Fibroblast of lung (primary cell): ENCODE measurements at regions not wholly inside any gene's neighbourhood (a gene's known extent, or its start where the extent isn't known, plus 50 kb on each side); places are given as distances from the start of the nearest gene placed in this dataset.

Source experiments
- DNase-seq, 2 donors: peaks; one replicate each; pipeline versions ENCODE4 v3.0.0 to v3.0.0-alpha.2; 2010; ENCODE audit warnings: low read depth in 2 of 2
- H2AFZ ChIP-seq: 2 replicates; pipeline ENCODE4 v1.5.1; 2012; ENCODE audit warnings: low read length, control low read depth, inconsistent platforms
- H3K27ac ChIP-seq: 2 replicates; pipeline ENCODE4 v1.5.1; 2011; ENCODE audit warnings: low read length, control low read depth; ENCODE audit not compliant: insufficient read depth
- H3K27me3 ChIP-seq: 2 replicates; pipeline ENCODE4 v1.5.1; 2011; ENCODE audit warnings: mild to moderate bottlenecking, low read length; ENCODE audit not compliant: control insufficient read depth, insufficient read depth
- H3K36me3 ChIP-seq: 2 replicates; pipeline ENCODE4 v1.5.1; 2011; ENCODE audit warnings: low read length; ENCODE audit not compliant: control insufficient read depth, insufficient read depth
- H3K4me1 ChIP-seq: 2 replicates; pipeline ENCODE4 v1.5.1; 2011; ENCODE audit warnings: low read length; ENCODE audit not compliant: control insufficient read depth, insufficient read depth; ENCODE audit errors: extremely low read depth
- H3K4me2 ChIP-seq: 2 replicates; pipeline ENCODE4 v1.5.1; 2011; ENCODE audit warnings: low read length, control low read depth; ENCODE audit not compliant: insufficient read depth; ENCODE audit errors: extremely low read depth
- H3K4me3 ChIP-seq, 4 experiments: fragments of 200-600 bp in 1 of 4; sonication (generic) in 1 of 4; replicated peaks in 1 of 4; 2 replicates each; pipeline ENCODE4 v1.5.1; 2011 to 2016; ENCODE audit warnings: low read length in 4 of 4, low read depth in 3 of 4, mild to moderate bottlenecking in 3 of 4, control low read depth in 2 of 4, inconsistent platforms in 1 of 4, mixed read lengths in 1 of 4; ENCODE audit not compliant: insufficient read depth in 1 of 4; ENCODE audit errors: control extremely low read depth in 1 of 4
- H3K79me2 ChIP-seq: 2 replicates; pipeline ENCODE4 v1.5.1; 2012; ENCODE audit warnings: mild to moderate bottlenecking, low read length, inconsistent platforms; ENCODE audit not compliant: control insufficient read depth, insufficient read depth
- H3K9ac ChIP-seq: 2 replicates; pipeline ENCODE4 v1.5.1; 2011; ENCODE audit warnings: mild to moderate bottlenecking, low read length, control low read depth; ENCODE audit not compliant: insufficient read depth
- H3K9me3 ChIP-seq: 2 replicates; pipeline ENCODE4 v1.5.1; 2012; ENCODE audit warnings: low read depth, low read length; ENCODE audit not compliant: control insufficient read depth, insufficient read depth
- H4K20me1 ChIP-seq: 2 replicates; pipeline ENCODE4 v1.5.1; 2011; ENCODE audit warnings: low read length; ENCODE audit not compliant: control insufficient read depth, insufficient read depth; ENCODE audit errors: extremely low read depth
- EZH2 ChIP-seq: IDR thresholded peaks from 2 replicates; pipeline ENCODE4 v1.5.1; 2012; ENCODE audit warnings: low read length, control low read depth, mild to moderate bottlenecking; ENCODE audit errors: missing control alignments
- TF ChIP-seq, protein P1 (sequence below), 2 donors: IDR thresholded peaks in 1 of 2; conservative IDR thresholded peaks in 1 of 2; 1 replicate in 1 of 2; 2 replicates in 1 of 2; pipeline ENCODE4 v1.5.1; 2011 to 2012; ENCODE audit warnings: low read length in 2 of 2, control low read depth in 1 of 2, inconsistent platforms in 1 of 2, low read depth in 1 of 2, mild to moderate bottlenecking in 1 of 2

DNA sequence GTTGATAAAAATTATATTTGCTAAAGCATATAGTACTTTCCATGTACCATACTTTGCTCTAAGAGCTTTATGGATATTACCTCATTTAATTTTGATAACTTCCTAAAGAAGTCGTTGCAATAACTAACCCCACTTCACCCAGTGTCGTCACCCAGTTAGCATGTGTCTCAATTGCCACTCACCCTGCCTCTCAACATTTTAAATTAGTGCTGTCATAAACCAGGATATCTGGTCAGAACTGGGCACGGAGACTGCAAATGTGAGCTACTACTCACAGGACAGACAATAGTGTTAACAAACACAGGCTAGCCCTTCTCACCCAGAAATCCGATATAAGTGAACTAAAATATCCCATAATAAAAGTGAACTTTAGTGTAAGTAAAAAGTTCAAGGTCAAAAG lies 430.6 kb downstream of the KLF12 start:
- TF ChIP-seq, protein P1, sequence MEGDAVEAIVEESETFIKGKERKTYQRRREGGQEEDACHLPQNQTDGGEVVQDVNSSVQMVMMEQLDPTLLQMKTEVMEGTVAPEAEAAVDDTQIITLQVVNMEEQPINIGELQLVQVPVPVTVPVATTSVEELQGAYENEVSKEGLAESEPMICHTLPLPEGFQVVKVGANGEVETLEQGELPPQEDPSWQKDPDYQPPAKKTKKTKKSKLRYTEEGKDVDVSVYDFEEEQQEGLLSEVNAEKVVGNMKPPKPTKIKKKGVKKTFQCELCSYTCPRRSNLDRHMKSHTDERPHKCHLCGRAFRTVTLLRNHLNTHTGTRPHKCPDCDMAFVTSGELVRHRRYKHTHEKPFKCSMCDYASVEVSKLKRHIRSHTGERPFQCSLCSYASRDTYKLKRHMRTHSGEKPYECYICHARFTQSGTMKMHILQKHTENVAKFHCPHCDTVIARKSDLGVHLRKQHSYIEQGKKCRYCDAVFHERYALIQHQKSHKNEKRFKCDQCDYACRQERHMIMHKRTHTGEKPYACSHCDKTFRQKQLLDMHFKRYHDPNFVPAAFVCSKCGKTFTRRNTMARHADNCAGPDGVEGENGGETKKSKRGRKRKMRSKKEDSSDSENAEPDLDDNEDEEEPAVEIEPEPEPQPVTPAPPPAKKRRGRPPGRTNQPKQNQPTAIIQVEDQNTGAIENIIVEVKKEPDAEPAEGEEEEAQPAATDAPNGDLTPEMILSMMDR (conservative IDR thresholded peaks at IDR 0.05 in 1 of 2, IDR thresholded peaks at IDR 0.05 in 1 of 2; ENCODE audit: low read depth in 1 of 2, low read length in 2 of 2) = no peak
- no peak for TF ChIP-seq EZH2
- H3K4me2 ChIP-seq = no peak overlapping the region
- DNase-seq = no peak
- H2AFZ ChIP-seq = no peak overlapping the region
- no peak overlapping the region for H3K4me3 ChIP-seq
- no peaks in the 10 kb centered on the region for H3K4me1 ChIP-seq
- no peaks in the 10 kb centered on the region for H3K9me3 ChIP-seq
- H4K20me1 ChIP-seq = no peaks in the 10 kb centered on the region
- H3K9ac ChIP-seq = no peak overlapping the region
- H3K36me3 ChIP-seq = no peaks in the 10 kb centered on the region
- no peak overlapping the region for H3K27ac ChIP-seq
- H3K27me3 ChIP-seq = no peaks in the 10 kb centered on the region
- no peaks in the 10 kb centered on the region for H3K79me2 ChIP-seq

GRCh38 chr13:73702419-73703071 lies 431.7 kb downstream of the KLF12 start:
- no peak overlapping the region for H3K9ac ChIP-seq
- H3K27me3 ChIP-seq = no peaks in the 10 kb centered on the region
- TF ChIP-seq EZH2 = no peak
- TF ChIP-seq, protein P1 (conservative IDR thresholded peaks at IDR 0.05 in 1 of 2, IDR thresholded peaks at IDR 0.05 in 1 of 2; ENCODE audit: low read depth in 1 of 2, low read length in 2 of 2) = no peak
- no peaks in the 10 kb centered on the region for H4K20me1 ChIP-seq
- no peak overlapping the region for H3K4me2 ChIP-seq
- no peaks in the 10 kb centered on the region for H3K9me3 ChIP-seq
- no peaks in the 10 kb centered on the region for H3K79me2 ChIP-seq
- H3K27ac ChIP-seq = no peak overlapping the region
- DNase-seq = peak in 1 of 2 donors; percentile 20
- H3K4me1 ChIP-seq = no peaks in the 10 kb centered on the region
- no peaks in the 10 kb centered on the region for H3K36me3 ChIP-seq
- no peak overlapping the region for H2AFZ ChIP-seq
- H3K4me3 ChIP-seq = no peak overlapping the region

GRCh38 chr13:73701160-73701559 lies 433.0 kb downstream of the KLF12 start:
- H3K27me3 ChIP-seq = no peaks in the 10 kb centered on the region
- H3K4me1 ChIP-seq = no peaks in the 10 kb centered on the region
- no peak overlapping the region for H3K27ac ChIP-seq
- TF ChIP-seq, protein P1 (conservative IDR thresholded peaks at IDR 0.05 in 1 of 2, IDR thresholded peaks at IDR 0.05 in 1 of 2; ENCODE audit: low read depth in 1 of 2, low read length in 2 of 2) = no peak
- no peak for TF ChIP-seq EZH2
- no peak overlapping the region for H3K9ac ChIP-seq
- H4K20me1 ChIP-seq = no peaks in the 10 kb centered on the region
- H2AFZ ChIP-seq = no peak overlapping the region
- no peak overlapping the region for H3K4me3 ChIP-seq
- DNase-seq = no peak
- no peaks in the 10 kb centered on the region for H3K9me3 ChIP-seq
- no peaks in the 10 kb centered on the region for H3K36me3 ChIP-seq
- H3K79me2 ChIP-seq = no peaks in the 10 kb centered on the region
- no peak overlapping the region for H3K4me2 ChIP-seq
